B cell (primary cell): ENCODE measurements at regions not wholly inside any gene's neighbourhood (a gene's known extent, or its start where the extent isn't known, plus 50 kb on each side); places are given as distances from the start of the nearest gene placed in this dataset.

ENCODE experiments used
- ATAC-seq: fragments of 200-7000 bp; cut with Tn5 transposase; one replicate; pipeline ENCODE4 v1.10.0; 2021; ENCODE audit warnings: low read depth, mild to moderate bottlenecking, moderate number of reproducible peaks, moderate library complexity
- CTCF ChIA-PET: fragments of 350-600 bp; sonication (Branson Sonifier 250); formaldehyde crosslinking; loops from one replicate; lab custom pipeline; 2021; ENCODE audit warnings: antibody characterized with exemption, inconsistent platforms; lab: Charles Lee
- POLR2A ChIA-PET: fragments of 350-600 bp; sonication (Branson Sonifier 250); formaldehyde crosslinking; loops from one replicate; lab custom pipeline; 2021; ENCODE audit warnings: antibody characterized with exemption; lab: Charles Lee
- DNase-seq: peaks from one replicate; pipeline ENCODE4 v3.0.0; 2013
- H2AFZ ChIP-seq: 2 replicates; pipeline ENCODE4 v1.6.1; 2012; ENCODE audit warnings: mild to moderate bottlenecking, low read depth, low read length; ENCODE audit not compliant: insufficient read depth, poor library complexity, severe bottlenecking
- H3K27ac ChIP-seq, 2 donors: 1 replicate in 1 of 2; 2 replicates in 1 of 2; pipeline ENCODE4 v1.5.1; 2012 to 2013; ENCODE audit warnings: low read length in 2 of 2, mild to moderate bottlenecking in 2 of 2, moderate library complexity in 1 of 2
- H3K27me3 ChIP-seq, 4 experiments: fragments of 200-600 bp in 1 of 4; sonication (generic) in 1 of 4; replicated peaks in 1 of 4; 1 replicate in 2 of 4; 2 replicates in 2 of 4; pipeline versions ENCODE4 v1.6.1 to v1.7.0; 2013 to 2016; ENCODE audit warnings: low read length in 3 of 4, mild to moderate bottlenecking in 2 of 4, mixed read lengths in 1 of 4, moderate library complexity in 1 of 4; ENCODE audit not compliant: insufficient read depth in 4 of 4, control insufficient read depth in 3 of 4; ENCODE audit errors: control extremely low read depth in 1 of 4
- H3K36me3 ChIP-seq, 2 experiments: replicated peaks in 1 of 2; 1 replicate in 1 of 2; 2 replicates in 1 of 2; pipeline versions ENCODE4 v1.6.1 to v1.7.1; 2013; ENCODE audit warnings: low read length in 1 of 2; ENCODE audit not compliant: insufficient read depth in 2 of 2, control insufficient read depth in 1 of 2; ENCODE audit errors: control extremely low read depth in 1 of 2, extremely low read depth in 1 of 2
- H3K4me1 ChIP-seq, 2 donors: fragments of 200-600 bp in 1 of 2; sonication (generic) in 1 of 2; 1 replicate in 1 of 2; 2 replicates in 1 of 2; pipeline versions ENCODE4 v1.5.1 to v1.6.1; 2013 to 2017; ENCODE audit warnings: low read length in 2 of 2; ENCODE audit not compliant: control insufficient read depth in 2 of 2, insufficient read depth in 2 of 2
- H3K4me2 ChIP-seq: replicated peaks from 2 replicates; pipeline ENCODE3; 2012; ENCODE audit warnings: mild to moderate bottlenecking, low read depth, low read length; ENCODE audit not compliant: poor library complexity, severe bottlenecking
- H3K4me3 ChIP-seq, 5 experiments: fragments of 200-600 bp in 1 of 5; sonication (generic) in 1 of 5; 1 replicate in 3 of 5; 2 replicates in 2 of 5; pipeline versions ENCODE4 v1.5.1 to v1.7.0; 2011 to 2016; ENCODE audit warnings: low read length in 4 of 5, mild to moderate bottlenecking in 4 of 5, low read depth in 2 of 5, control low read depth in 1 of 5, moderate library complexity in 1 of 5; ENCODE audit not compliant: insufficient read depth in 1 of 5; ENCODE audit errors: control extremely low read depth in 1 of 5, extremely low read depth in 1 of 5
- H3K79me2 ChIP-seq: fragments of 200-600 bp; sonication (generic); one replicate; pipeline ENCODE4 v1.6.0; 2016; ENCODE audit warnings: low read length; ENCODE audit not compliant: control insufficient read depth, insufficient read depth
- H3K9ac ChIP-seq: fragments of 200-600 bp; sonication (generic); 2 replicates; pipeline ENCODE4 v1.6.1; 2017; ENCODE audit warnings: mild to moderate bottlenecking, low read length, moderate library complexity
- H3K9me3 ChIP-seq, 3 donors: one replicate each; pipeline versions ENCODE4 v1.6.1 to v1.7.1; 2013; ENCODE audit warnings: low read length in 2 of 3; ENCODE audit not compliant: control insufficient read depth in 2 of 3, insufficient read depth in 1 of 3; ENCODE audit errors: control extremely low read depth in 1 of 3
- H4K20me1 ChIP-seq: 2 replicates; pipeline ENCODE4 v1.6.0; 2012; ENCODE audit warnings: mild to moderate bottlenecking, low read length; ENCODE audit not compliant: insufficient read depth, control insufficient read depth, poor library complexity, severe bottlenecking
- H3K27ac Mint-ChIP-seq: one replicate; pipeline ENCODE4 v1.8.0; 2021; ENCODE audit warnings: mixed read lengths
- H3K27me3 Mint-ChIP-seq: one replicate; pipeline ENCODE4 v1.8.0; 2021; ENCODE audit warnings: mixed read lengths
- H3K4me1 Mint-ChIP-seq: one replicate; pipeline ENCODE4 v1.8.0; 2021; ENCODE audit warnings: mixed read lengths
- H3K4me3 Mint-ChIP-seq: one replicate; pipeline ENCODE4 v1.8.0; 2021; ENCODE audit warnings: mixed read lengths
- H3K9me3 Mint-ChIP-seq: one replicate; pipeline ENCODE4 v1.8.0; 2022; ENCODE audit warnings: mixed read lengths; ENCODE audit not compliant: insufficient read depth
- CTCF ChIP-seq: fragments of 200-600 bp; IDR thresholded peaks from one replicate; pipeline ENCODE4 v1.8.0; 2022; ENCODE audit warnings: antibody characterized with exemption, mild to moderate bottlenecking
- EZH2 ChIP-seq: IDR thresholded peaks from 2 replicates; pipeline ENCODE4 v1.6.1; 2012; ENCODE audit warnings: borderline replicate concordance, low read depth, mild to moderate bottlenecking, moderate library complexity, low read length; ENCODE audit not compliant: insufficient read depth, poor library complexity, severe bottlenecking
- WGBS: methylation state at CpG from one replicate; pipeline ENCODE4 v1.1.5; 2013; ENCODE audit warnings: missing lambda C conversion rate; ENCODE audit not compliant: insufficient coverage; 5-methylcytosine and 5-hydroxymethylcytosine counted together
- intact Hi-C: fragments of 100-400 bp; cut with micrococcal nuclease; formaldehyde crosslinking; loops from one replicate; pipeline ENCODE4 v1.10.0; 2022

GRCh38 chr14:25551674-25552073 is 501.7 kb upstream of the STXBP6 start:
- H3K4me3 Mint-ChIP-seq, result no peak overlapping the region
- POLR2A ChIA-PET, result no interaction called here

DNA sequence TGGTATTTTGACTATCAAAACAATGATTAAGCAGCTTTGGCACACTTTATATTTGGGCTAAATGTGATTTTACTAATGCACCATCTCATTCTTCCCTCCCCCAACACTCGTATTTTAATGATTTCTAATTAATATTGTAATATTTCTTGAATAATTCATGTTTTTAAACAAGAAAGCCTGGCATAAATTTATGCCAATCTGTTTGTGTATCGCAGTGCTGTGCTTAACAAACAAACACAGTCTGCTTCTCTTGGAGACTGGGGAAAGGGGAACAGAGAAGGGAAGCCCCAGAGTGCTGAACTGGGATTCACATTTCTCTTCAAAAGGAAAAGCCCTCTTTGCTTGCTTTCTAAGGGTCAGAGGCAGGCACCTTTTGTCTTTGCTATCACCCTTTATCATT is 496.9 kb upstream of the STXBP6 start:
- intact Hi-C loops, result no loop called here
- H3K27me3 Mint-ChIP-seq, result no peaks in the 10 kb centered on the region
- no CpG with 5 or more reads among the region's 2 CpGs for WGBS
- Histone ChIP-seq H3K4me3 (no peak overlapping the region), H3K36me3 (no peaks in the 10 kb centered on the region), H3K79me2 (no peaks in the 10 kb centered on the region), H3K9ac (no peak overlapping the region), H3K27me3 (no peaks in the 10 kb centered on the region), H3K4me1 (no peaks in the 10 kb centered on the region), H3K9me3 (no peaks in the 10 kb centered on the region), H2AFZ (no peak overlapping the region), H4K20me1 (no peaks in the 10 kb centered on the region), H3K27ac (no peak overlapping the region), H3K4me2 (no peak overlapping the region)
- no peak overlapping the region for H3K27ac Mint-ChIP-seq
- no peak for DNase-seq
- H3K9me3 Mint-ChIP-seq, result peaks cover 13% of the 10 kb centered on the region
- POLR2A ChIA-PET, result no interaction called here
- CTCF ChIA-PET, result no interaction called here
- H3K4me3 Mint-ChIP-seq, result no peak overlapping the region
- ATAC-seq, result no peak
- TF ChIP-seq EZH2 (no peak), CTCF (no peak)
- H3K4me1 Mint-ChIP-seq, result no peaks in the 10 kb centered on the region

More at GRCh38 chr14:25551674-25552073, 501.7 kb upstream of the STXBP6 start:
- H3K27me3 ChIP-seq, result no peaks in the 10 kb centered on the region
- no peaks in the 10 kb centered on the region for H3K4me1 ChIP-seq
- no CpG with 5 or more reads among the region's 3 CpGs for WGBS
- H3K9me3 ChIP-seq, result no peaks in the 10 kb centered on the region
- H3K9ac ChIP-seq, result no peak overlapping the region
- Mint-ChIP-seq H3K4me1 (no peaks in the 10 kb centered on the region), H3K9me3 (peaks cover 9% of the 10 kb centered on the region), H3K27ac (no peak overlapping the region), H3K27me3 (no peaks in the 10 kb centered on the region)
- H4K20me1 ChIP-seq, result no peaks in the 10 kb centered on the region
- no peak overlapping the region for H3K4me2 ChIP-seq
- no peak overlapping the region for H2AFZ ChIP-seq
- CTCF ChIA-PET, result no interaction called here
- no peaks in the 10 kb centered on the region for H3K36me3 ChIP-seq
- intact Hi-C loops, result no loop called here
- H3K27ac ChIP-seq, result no peak overlapping the region
- H3K79me2 ChIP-seq, result no peaks in the 10 kb centered on the region
- TF ChIP-seq CTCF, result no peak
- no peak for TF ChIP-seq EZH2
- H3K4me3 ChIP-seq, result no peak overlapping the region
- no peak for DNase-seq
- ATAC-seq, result no peak
